Thoracic aorta (tissue), 2 donors: ENCODE measurements at regions not wholly inside any gene's neighbourhood (a gene's known extent, or its start where the extent isn't known, plus 50 kb on each side); places are given as distances from the start of the nearest gene placed in this dataset.
A peak's percentile ranks its signal among the peaks of the same experiment; 100 is the strongest.

Experiments used
- ATAC-seq: fragments of 150-250 bp; one replicate; pipeline ENCODE4 v1.8.0; 2017; ENCODE audit warnings: low read depth; ENCODE audit not compliant: insufficient number of reproducible peaks, low FRiP score
- DNase-seq: peaks from one replicate; pipeline ENCODE4 v3.0.0-alpha.2; 2020; ENCODE audit warnings: low spot score
- H3K27ac ChIP-seq, 2 donors: fragments of 200-600 bp; sonication (generic); 1 replicate in 1 of 2; 2 replicates in 1 of 2; pipeline ENCODE4 v1.5.1; 2016; ENCODE audit warnings: mild to moderate bottlenecking in 2 of 2, moderate library complexity in 2 of 2
- H3K27me3 ChIP-seq: fragments of 200-600 bp; sonication (generic); replicated peaks from 2 replicates; pipeline ENCODE4 v1.6.0; 2016; ENCODE audit warnings: mild to moderate bottlenecking; ENCODE audit not compliant: insufficient read depth
- H3K36me3 ChIP-seq: fragments of 200-600 bp; sonication (generic); one replicate; pipeline ENCODE4 v1.5.1; 2016
- H3K4me1 ChIP-seq, 2 donors: fragments of 200-600 bp; sonication (generic); 1 replicate in 1 of 2; 2 replicates in 1 of 2; pipeline versions ENCODE4 v1.5.1 to v1.6.0; 2016; ENCODE audit warnings: low read depth in 2 of 2, mild to moderate bottlenecking in 1 of 2; ENCODE audit not compliant: control insufficient read depth in 1 of 2
- H3K4me3 ChIP-seq: fragments of 200-600 bp; sonication (generic); 2 replicates; pipeline ENCODE4 v1.5.1; 2016; ENCODE audit warnings: mild to moderate bottlenecking
- H3K9me3 ChIP-seq: fragments of 200-600 bp; sonication (generic); 2 replicates; pipeline ENCODE4 v1.5.1; 2016
- TF ChIP-seq, protein P1 (sequence below): fragments of 200-600 bp; sonication (generic); IDR thresholded peaks from one replicate; pipeline ENCODE4 v1.5.1; 2019; ENCODE audit warnings: antibody characterized with exemption

DNA sequence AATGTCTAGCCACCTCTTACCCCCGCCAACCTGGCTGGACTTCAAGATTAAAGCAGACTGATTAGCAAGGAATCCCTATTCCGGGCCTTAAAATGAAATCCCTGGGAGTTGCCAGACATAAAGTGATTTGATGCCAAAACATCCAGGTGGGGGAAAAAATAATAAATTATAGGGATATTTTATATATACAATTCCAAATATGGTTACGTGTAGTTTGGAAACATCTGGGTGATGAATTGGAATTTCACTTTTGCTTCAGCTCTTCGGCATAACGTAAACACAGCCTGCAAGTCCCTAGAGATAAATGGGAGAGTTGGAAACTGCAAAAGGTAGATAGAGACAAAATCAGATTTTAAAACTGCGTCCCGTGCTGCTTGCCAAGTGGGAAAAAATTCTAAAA lies 545.5 kb upstream of the MDFIC2 start:
- Histone ChIP-seq H3K4me1 (peaks cover 0 to 29% of the 10 kb centered on the region in 2 donors), H3K27ac (no peak overlapping the region), H3K9me3 (no peaks in the 10 kb centered on the region), H3K36me3 (no peaks in the 10 kb centered on the region), H3K27me3 (no peaks in the 10 kb centered on the region), H3K4me3 (peak overlapping the region; percentile 58)
- DNase-seq, result no peak
- TF ChIP-seq, protein P1, sequence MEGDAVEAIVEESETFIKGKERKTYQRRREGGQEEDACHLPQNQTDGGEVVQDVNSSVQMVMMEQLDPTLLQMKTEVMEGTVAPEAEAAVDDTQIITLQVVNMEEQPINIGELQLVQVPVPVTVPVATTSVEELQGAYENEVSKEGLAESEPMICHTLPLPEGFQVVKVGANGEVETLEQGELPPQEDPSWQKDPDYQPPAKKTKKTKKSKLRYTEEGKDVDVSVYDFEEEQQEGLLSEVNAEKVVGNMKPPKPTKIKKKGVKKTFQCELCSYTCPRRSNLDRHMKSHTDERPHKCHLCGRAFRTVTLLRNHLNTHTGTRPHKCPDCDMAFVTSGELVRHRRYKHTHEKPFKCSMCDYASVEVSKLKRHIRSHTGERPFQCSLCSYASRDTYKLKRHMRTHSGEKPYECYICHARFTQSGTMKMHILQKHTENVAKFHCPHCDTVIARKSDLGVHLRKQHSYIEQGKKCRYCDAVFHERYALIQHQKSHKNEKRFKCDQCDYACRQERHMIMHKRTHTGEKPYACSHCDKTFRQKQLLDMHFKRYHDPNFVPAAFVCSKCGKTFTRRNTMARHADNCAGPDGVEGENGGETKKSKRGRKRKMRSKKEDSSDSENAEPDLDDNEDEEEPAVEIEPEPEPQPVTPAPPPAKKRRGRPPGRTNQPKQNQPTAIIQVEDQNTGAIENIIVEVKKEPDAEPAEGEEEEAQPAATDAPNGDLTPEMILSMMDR, result no peak
- no peak for ATAC-seq

DNA sequence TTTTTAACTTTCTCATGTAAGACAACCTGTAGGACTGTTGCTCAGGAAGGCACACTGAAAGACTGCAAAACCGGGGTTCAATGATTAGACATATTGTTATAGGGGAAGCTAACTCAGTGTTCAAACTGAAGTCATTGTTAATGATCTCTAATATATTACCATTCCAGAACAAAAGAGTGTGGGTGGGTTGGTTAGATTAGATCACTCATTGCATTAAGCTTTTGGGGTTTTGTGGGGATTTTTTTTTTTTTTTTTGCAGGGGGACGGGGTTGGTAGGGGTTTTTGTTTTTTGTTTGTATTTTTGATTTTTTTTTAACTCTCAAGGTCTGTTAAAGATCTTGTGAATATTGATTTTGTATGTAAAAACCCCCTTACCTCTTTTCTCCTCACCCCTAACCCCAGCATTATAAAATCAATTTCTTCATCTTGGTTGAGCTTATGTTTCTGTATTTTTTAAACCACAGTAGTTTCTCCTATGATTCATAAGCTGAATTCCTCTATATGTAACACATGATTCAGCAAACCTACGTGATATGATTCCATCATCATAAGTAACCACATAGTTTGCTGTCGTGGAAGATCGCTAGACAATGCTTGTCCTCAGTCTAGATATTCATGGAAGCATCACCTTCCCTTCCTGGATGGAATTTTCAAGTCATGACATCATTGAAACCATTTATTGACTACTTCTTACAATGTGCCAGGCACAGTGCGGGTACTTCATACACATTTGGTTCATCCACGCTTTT lies 544.1 kb upstream of the MDFIC2 start:
- no peak overlapping the region for H3K27ac ChIP-seq

DNA sequence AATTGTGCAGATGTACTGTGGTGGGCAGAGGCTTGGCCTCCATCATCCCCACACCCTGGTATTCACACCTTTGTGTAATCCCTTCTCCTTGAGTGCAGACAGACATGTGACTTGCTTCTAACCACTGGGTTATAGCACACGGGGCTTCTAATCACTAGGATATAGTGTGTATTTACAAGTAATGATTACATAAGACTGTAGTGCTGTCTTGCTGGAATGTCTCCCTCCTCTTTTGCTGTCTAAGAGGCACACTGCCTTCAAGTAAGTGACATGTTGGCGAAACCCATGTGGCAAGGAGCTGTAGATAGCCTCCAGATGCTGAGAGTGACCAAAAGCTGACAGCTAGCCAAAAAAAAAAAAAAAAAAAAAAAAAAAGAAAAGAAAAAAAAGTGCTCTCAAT lies 542.7 kb upstream of the MDFIC2 start:
- Histone ChIP-seq H3K27me3 (no peaks in the 10 kb centered on the region), H3K36me3 (no peaks in the 10 kb centered on the region), H3K27ac (no peak overlapping the region), H3K9me3 (no peaks in the 10 kb centered on the region), H3K4me3 (no peak overlapping the region), H3K4me1 (peaks cover 8 to 41% of the 10 kb centered on the region in 2 donors)
- DNase-seq (no peak), ATAC-seq (no peak)
- TF ChIP-seq, protein P1, result no peak

More for the DNA sequence above, 544.1 kb upstream of the MDFIC2 start:
- ATAC-seq (no peak), DNase-seq (no peak)
- Histone ChIP-seq H3K4me1 (peaks cover 0 to 29% of the 10 kb centered on the region in 2 donors), H3K4me3 (no peak overlapping the region), H3K36me3 (no peaks in the 10 kb centered on the region), H3K27me3 (no peaks in the 10 kb centered on the region), H3K9me3 (no peaks in the 10 kb centered on the region)
- TF ChIP-seq, protein P1, result no peak

DNA sequence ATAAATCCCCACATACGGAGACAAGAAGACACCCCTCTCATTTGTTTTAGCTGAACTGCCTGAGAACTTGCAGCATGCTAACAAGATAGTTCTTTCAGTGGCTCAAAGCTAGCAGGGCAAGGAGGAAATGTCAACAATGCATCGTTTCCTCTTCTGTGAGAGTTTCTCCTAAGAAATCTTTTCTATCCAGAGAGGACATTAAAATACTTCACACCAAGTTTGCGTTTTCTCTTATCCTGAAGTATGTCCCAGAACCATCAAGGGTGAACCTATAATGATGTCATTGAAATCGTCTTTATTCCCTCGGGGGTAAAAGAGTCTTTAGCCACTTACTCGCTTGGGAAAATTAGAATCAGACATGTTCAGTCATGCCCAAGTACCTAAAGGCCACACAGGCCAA lies 541.7 kb upstream of the MDFIC2 start:
- ATAC-seq (no peak), DNase-seq (no peak)
- H3K4me1 ChIP-seq, result peaks cover 10 to 48% of the 10 kb centered on the region in 2 donors
- no peak overlapping the region for H3K27ac ChIP-seq
- H3K27me3 ChIP-seq, result no peaks in the 10 kb centered on the region
- no peaks in the 10 kb centered on the region for H3K36me3 ChIP-seq
- no peaks in the 10 kb centered on the region for H3K9me3 ChIP-seq
- TF ChIP-seq, protein P1, result no peak
- no peak overlapping the region for H3K4me3 ChIP-seq

DNA sequence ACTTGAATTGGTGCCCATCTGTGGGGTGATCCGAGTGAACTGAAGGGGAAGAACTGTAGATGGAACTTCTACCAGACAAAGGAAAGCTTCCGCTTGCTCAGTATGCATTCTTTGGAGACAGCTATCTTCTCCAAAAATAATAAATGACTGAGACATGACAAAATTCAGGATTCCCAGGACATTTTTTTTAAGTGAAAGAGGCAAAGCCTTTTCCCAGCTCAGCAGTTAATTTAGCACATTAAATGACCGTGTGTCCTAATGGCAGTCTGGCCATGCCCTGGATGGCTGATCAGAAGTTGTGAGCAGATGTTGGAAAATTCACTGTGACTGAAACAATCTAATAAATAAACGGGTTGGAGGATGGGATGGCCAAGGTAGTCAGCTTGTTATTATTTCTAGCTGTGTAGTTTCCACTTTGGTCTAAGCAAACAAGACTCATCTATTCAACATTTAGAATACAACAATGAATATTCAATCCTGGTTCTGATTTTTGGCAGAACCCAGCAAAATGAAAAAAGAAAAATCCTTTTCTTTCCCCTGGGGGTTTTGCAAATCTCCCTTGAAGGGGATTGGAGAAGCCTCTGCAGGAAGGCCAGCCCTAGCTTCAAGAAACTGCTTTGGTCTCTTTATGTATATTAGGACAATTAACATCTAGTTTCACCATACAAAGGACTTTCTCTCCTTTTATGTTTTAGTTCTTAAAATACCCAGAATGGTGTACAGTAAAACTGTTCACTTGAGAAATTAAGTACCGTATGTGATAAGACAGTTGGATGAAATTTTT lies 540.9 kb upstream of the MDFIC2 start:
- Histone ChIP-seq H3K36me3 (no peaks in the 10 kb centered on the region), H3K4me3 (no peak overlapping the region), H3K27ac (no peak overlapping the region), H3K9me3 (no peaks in the 10 kb centered on the region), H3K4me1 (peaks cover 10 to 46% of the 10 kb centered on the region in 2 donors), H3K27me3 (no peaks in the 10 kb centered on the region)
- no peak for ATAC-seq
- DNase-seq, result no peak
- TF ChIP-seq, protein P1, result no peak
